ENCODE measurements at regions not wholly inside any gene's neighbourhood (a gene's known extent, or its start where the extent isn't known, plus 50 kb on each side); places are given as distances from the start of the nearest gene placed in this dataset.

GRCh38 chr6:137769797-137770362 lies 97.2 kb upstream of the TNFAIP3 start:
- TF ChIP-seq POLR2A (IDR thresholded peaks at IDR 0.05; ENCODE audit: low read depth, low read length) (no peak), POLR2AphosphoS5 (IDR thresholded peaks at IDR 0.05; ENCODE audit: low read depth, low read length) (no peak)
